Thoracic aorta (tissue), 2 donors: ENCODE measurements at regions not wholly inside any gene's neighbourhood (a gene's known extent, or its start where the extent isn't known, plus 50 kb on each side); places are given as distances from the start of the nearest gene placed in this dataset.

Experiments used
- ATAC-seq: fragments of 150-250 bp; one replicate; pipeline ENCODE4 v1.8.0; 2017; ENCODE audit warnings: low read depth; ENCODE audit not compliant: insufficient number of reproducible peaks, low FRiP score
- DNase-seq: peaks from one replicate; pipeline ENCODE4 v3.0.0-alpha.2; 2020; ENCODE audit warnings: low spot score
- H3K27ac ChIP-seq, 2 donors: fragments of 200-600 bp; sonication (generic); 1 replicate in 1 of 2; 2 replicates in 1 of 2; pipeline ENCODE4 v1.5.1; 2016; ENCODE audit warnings: mild to moderate bottlenecking in 2 of 2, moderate library complexity in 2 of 2
- H3K27me3 ChIP-seq: fragments of 200-600 bp; sonication (generic); replicated peaks from 2 replicates; pipeline ENCODE4 v1.6.0; 2016; ENCODE audit warnings: mild to moderate bottlenecking; ENCODE audit not compliant: insufficient read depth
- H3K36me3 ChIP-seq: fragments of 200-600 bp; sonication (generic); one replicate; pipeline ENCODE4 v1.5.1; 2016
- H3K4me1 ChIP-seq, 2 donors: fragments of 200-600 bp; sonication (generic); 1 replicate in 1 of 2; 2 replicates in 1 of 2; pipeline versions ENCODE4 v1.5.1 to v1.6.0; 2016; ENCODE audit warnings: low read depth in 2 of 2, mild to moderate bottlenecking in 1 of 2; ENCODE audit not compliant: control insufficient read depth in 1 of 2
- H3K4me3 ChIP-seq: fragments of 200-600 bp; sonication (generic); 2 replicates; pipeline ENCODE4 v1.5.1; 2016; ENCODE audit warnings: mild to moderate bottlenecking
- H3K9me3 ChIP-seq: fragments of 200-600 bp; sonication (generic); 2 replicates; pipeline ENCODE4 v1.5.1; 2016
- TF ChIP-seq, protein P1 (sequence below): fragments of 200-600 bp; sonication (generic); IDR thresholded peaks from one replicate; pipeline ENCODE4 v1.5.1; 2019; ENCODE audit warnings: antibody characterized with exemption

DNA sequence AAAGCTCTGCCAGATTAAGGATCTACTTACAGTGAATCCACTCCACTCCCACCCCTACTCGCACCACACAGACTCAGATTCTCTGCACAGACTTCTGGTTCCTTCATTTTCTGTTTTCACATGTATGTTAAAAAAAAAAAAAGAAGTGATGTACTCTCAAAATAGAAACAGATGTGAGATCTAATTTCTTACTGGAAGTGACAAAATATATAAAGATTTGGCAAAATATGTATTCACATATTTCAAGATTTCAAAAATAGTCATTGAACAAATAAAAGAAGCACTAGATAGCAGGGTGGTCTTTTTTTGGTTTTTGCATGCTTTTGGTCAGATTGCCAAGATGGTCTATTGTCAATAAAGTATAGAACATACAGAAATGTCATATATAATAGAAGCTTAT is 379.2 kb downstream of the TMEM167A start:
- Histone ChIP-seq H3K27me3 (no peaks in the 10 kb centered on the region), H3K36me3 (no peaks in the 10 kb centered on the region), H3K9me3 (no peaks in the 10 kb centered on the region), H3K4me3 (no peak overlapping the region), H3K27ac (no peak overlapping the region), H3K4me1 (peaks cover 3 to 15% of the 10 kb centered on the region in 2 donors)
- TF ChIP-seq, protein P1, sequence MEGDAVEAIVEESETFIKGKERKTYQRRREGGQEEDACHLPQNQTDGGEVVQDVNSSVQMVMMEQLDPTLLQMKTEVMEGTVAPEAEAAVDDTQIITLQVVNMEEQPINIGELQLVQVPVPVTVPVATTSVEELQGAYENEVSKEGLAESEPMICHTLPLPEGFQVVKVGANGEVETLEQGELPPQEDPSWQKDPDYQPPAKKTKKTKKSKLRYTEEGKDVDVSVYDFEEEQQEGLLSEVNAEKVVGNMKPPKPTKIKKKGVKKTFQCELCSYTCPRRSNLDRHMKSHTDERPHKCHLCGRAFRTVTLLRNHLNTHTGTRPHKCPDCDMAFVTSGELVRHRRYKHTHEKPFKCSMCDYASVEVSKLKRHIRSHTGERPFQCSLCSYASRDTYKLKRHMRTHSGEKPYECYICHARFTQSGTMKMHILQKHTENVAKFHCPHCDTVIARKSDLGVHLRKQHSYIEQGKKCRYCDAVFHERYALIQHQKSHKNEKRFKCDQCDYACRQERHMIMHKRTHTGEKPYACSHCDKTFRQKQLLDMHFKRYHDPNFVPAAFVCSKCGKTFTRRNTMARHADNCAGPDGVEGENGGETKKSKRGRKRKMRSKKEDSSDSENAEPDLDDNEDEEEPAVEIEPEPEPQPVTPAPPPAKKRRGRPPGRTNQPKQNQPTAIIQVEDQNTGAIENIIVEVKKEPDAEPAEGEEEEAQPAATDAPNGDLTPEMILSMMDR: no peak
- DNase-seq: no peak
- ATAC-seq: no peak

DNA sequence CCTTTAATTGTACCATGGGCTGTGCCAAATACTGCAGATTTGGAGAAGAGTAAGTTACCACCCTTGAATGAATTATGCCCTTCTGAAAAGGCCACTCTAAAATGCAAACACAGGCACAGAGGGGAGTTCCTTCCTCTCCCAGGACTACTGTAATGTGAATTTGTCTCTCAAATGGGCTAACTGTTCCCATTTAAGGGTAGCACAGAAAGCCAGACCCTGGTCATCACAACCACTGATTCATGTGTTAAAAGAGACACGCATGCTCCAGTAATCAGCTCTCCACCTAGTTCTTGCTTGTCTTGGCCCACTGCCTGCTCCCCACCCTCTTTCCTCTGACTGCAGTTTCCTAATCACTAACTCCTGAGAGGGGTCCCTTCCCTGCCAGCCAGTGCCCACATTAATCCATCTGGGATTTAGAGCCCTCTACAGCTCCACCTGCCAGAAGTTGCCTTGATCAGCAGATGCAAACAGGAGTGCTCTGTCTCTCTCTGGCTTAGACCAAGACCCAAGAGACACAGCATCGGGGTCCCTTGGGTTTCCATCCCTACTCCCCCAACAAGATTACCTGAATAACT is 382.4 kb downstream of the TMEM167A start:
- no peaks in the 10 kb centered on the region for H3K36me3 ChIP-seq
- H3K4me3 ChIP-seq: no peak overlapping the region
- TF ChIP-seq, protein P1: no peak
- no peaks in the 10 kb centered on the region for H3K4me1 ChIP-seq
- no peaks in the 10 kb centered on the region for H3K27me3 ChIP-seq
- no peaks in the 10 kb centered on the region for H3K9me3 ChIP-seq
- H3K27ac ChIP-seq: no peak overlapping the region
- DNase-seq: no peak
- ATAC-seq: no peak

DNA sequence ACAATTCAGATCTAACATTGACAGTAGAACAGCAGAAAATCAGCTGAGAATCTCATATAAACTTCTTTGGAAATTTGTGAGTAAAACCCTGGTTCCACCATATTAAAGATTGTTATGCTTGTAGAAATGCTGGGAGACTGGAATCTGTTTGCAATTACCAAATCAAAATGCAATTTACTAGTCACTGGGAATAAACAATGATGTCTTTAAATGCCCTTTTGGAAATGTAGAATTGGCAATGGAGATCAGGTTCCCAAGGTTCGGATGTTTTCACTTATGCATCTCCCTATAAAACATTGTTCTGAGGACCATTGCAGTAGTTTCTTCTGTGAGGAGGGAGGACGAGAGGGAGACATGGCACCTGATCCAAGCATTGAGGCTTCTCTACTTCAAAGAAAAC is 384.4 kb downstream of the TMEM167A start:
- TF ChIP-seq, protein P1: no peak
- no peak overlapping the region for H3K4me3 ChIP-seq
- H3K9me3 ChIP-seq: no peaks in the 10 kb centered on the region
- no peak for DNase-seq
- no peaks in the 10 kb centered on the region for H3K4me1 ChIP-seq
- H3K36me3 ChIP-seq: no peaks in the 10 kb centered on the region
- H3K27me3 ChIP-seq: no peaks in the 10 kb centered on the region
- no peak overlapping the region for H3K27ac ChIP-seq
- no peak for ATAC-seq

DNA sequence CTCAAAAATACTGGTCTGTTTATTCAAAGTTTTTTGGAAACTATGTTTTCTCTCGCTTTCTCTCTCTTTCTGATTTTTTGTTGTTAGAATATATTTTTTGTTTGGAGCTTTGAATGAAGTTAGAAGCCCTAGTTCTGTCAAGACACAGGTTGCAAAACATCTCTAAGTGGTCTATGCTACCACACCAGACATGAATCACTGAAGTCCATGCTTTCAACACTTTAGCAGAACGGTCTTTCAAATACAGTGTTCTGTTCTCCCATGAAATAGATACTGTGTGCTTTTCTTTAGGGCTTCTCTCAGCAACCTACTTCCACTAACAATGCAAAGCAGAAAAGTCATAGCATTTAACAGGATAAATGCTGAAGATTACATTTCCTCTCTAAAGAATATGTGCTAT is 392.5 kb downstream of the TMEM167A start:
- no peak for ATAC-seq
- Histone ChIP-seq H3K27ac (no peak overlapping the region), H3K4me1 (no peaks in the 10 kb centered on the region), H3K9me3 (no peaks in the 10 kb centered on the region), H3K36me3 (no peaks in the 10 kb centered on the region), H3K27me3 (no peaks in the 10 kb centered on the region), H3K4me3 (no peak overlapping the region)
- TF ChIP-seq, protein P1: no peak
- DNase-seq: no peak

DNA sequence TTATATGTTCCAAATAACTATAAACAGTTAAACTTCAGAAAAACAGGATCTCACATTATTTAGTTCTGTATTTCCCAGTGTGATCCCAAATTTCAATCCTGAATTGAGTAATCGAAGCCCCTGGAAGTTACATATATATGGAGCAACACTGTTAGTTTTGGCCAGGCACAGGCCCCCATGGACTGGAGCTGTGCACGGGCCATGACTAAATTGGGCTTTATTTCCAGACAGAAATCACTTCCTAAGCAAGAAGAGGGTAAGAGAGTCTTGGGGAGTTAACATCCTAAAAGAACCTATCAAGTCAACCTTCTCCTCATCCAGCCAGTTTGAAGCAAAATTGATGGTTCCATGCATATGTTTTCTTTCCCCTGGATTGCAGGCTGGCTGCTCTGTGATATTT is 393.0 kb downstream of the TMEM167A start:
- no peaks in the 10 kb centered on the region for H3K9me3 ChIP-seq
- H3K4me1 ChIP-seq: no peaks in the 10 kb centered on the region
- no peaks in the 10 kb centered on the region for H3K27me3 ChIP-seq
- TF ChIP-seq, protein P1: no peak
- H3K36me3 ChIP-seq: no peaks in the 10 kb centered on the region
- H3K27ac ChIP-seq: no peak overlapping the region
- H3K4me3 ChIP-seq: no peak overlapping the region
- no peak for DNase-seq
- no peak for ATAC-seq
